ENCODE measurements at regions not wholly inside any gene's neighbourhood (a gene's known extent, or its start where the extent isn't known, plus 50 kb on each side); places are given as distances from the start of the nearest gene placed in this dataset.
"Not testable (repeated sequence)": the region's sequence is repeated elsewhere in the genome, so short reads cannot be mapped to it uniquely, and the experiment has no call there.

DNA sequence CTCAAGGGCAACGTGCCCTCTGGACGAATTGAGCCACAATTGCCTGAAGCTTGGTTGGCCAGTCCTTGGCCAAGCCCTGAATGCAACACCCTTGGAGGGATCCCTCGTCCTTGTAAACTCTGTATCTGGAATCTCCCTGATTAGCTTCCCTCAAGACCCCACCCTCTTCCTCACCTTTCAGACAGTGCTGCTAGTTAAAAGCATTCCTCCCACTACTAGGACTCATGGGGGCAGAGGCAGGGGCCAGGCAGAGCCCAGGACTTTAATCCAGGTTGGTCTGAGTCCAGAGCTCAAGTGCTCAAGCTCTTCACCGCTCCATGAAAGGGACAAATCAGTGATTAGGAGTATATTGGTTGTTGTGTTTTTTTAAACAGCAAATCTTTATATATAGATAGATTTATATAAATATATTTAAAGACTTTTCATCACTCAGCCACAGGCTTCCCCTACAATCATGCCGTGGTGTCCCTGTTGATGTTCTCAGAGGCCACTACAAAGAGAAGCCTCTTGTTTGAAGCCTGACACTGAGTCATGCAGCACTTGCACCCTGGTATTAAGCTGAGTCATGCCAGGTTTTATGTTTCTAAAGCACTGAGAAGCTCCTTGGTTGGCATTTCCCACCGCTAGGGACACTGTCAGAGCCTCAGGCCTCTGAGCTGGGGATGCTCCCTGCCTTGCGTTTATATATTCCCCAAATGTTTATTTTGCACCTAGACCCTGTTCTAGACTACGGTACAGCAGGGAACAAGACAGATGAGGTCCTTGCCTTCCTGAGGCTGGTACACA is 53.8 kb upstream of the GSC start:
- Histone ChIP-seq H3K9me3 (no peaks in the 10 kb centered on the region), H3K36me3 (ENCODE audit: low read depth) (no peaks in the 10 kb centered on the region), H3K4me3 (no peak overlapping the region), H3K4me1 (ENCODE audit: low read depth) (no peaks in the 10 kb centered on the region)
- ATAC-seq (no peak), DNase-seq (no peak)
- TF ChIP-seq, protein P1, sequence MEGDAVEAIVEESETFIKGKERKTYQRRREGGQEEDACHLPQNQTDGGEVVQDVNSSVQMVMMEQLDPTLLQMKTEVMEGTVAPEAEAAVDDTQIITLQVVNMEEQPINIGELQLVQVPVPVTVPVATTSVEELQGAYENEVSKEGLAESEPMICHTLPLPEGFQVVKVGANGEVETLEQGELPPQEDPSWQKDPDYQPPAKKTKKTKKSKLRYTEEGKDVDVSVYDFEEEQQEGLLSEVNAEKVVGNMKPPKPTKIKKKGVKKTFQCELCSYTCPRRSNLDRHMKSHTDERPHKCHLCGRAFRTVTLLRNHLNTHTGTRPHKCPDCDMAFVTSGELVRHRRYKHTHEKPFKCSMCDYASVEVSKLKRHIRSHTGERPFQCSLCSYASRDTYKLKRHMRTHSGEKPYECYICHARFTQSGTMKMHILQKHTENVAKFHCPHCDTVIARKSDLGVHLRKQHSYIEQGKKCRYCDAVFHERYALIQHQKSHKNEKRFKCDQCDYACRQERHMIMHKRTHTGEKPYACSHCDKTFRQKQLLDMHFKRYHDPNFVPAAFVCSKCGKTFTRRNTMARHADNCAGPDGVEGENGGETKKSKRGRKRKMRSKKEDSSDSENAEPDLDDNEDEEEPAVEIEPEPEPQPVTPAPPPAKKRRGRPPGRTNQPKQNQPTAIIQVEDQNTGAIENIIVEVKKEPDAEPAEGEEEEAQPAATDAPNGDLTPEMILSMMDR (IDR thresholded peaks at IDR 0.05) = no peak
- intact Hi-C loops (cut with DNase I, micrococcal nuclease) = no loop called here

DNA sequence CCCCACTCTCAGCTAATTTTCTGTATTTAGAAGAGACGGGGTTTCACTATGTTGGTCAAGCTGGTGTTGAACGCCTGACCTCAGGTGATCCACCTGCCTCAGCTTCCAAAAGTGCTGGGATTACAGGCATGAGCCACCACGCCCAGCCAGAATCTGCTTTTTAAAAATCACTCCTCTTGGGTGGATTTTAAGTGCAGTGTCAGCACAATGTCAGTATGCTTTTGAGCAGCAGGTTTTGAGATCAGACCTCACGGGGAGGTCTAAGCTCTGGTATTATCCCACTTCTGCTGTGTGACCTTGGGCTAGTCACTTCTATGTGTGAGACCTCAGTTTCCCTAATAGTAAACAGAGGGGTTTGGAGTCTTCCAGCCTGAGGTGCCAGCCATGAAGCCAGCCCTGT is 51.8 kb upstream of the GSC start:
- Histone ChIP-seq H3K36me3 (ENCODE audit: low read depth) (no peaks in the 10 kb centered on the region), H3K9me3 (no peaks in the 10 kb centered on the region), H3K4me3 (no peak overlapping the region), H3K4me1 (ENCODE audit: low read depth) (no peaks in the 10 kb centered on the region)
- intact Hi-C loops (cut with DNase I, micrococcal nuclease) = no loop called here
- TF ChIP-seq, protein P1 (IDR thresholded peaks at IDR 0.05) = no peak
- no peak for ATAC-seq
- no peak for DNase-seq

DNA sequence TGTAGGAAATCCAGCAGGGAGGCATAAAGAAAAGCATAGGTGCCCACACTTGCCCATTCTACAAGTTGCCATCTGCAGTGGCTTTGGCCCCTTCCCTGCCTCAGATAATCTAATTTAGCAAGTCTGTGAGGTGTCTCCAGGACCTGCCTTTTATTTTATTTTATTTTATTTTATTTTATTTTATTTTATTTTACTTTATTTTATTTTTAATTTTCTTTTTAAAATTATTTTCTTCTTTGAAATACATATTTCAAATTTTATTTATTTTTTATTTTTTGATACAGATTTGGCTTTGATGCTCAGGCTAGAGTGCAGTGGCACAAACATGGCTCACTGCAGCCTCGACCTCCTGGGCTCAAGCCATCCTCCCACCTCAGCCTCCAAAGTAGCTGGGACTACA is 51.0 kb upstream of the GSC start:
- ATAC-seq; DNase-seq; intact Hi-C loops (cut with DNase I, micrococcal nuclease); H3K4me3 ChIP-seq; H3K9me3 ChIP-seq; H3K36me3 ChIP-seq (ENCODE audit: low read depth); H3K4me1 ChIP-seq (ENCODE audit: low read depth): not testable (repeated sequence)
